Astrocyte of the spinal cord (primary cell): ENCODE measurements at regions not wholly inside any gene's neighbourhood (a gene's known extent, or its start where the extent isn't known, plus 50 kb on each side); places are given as distances from the start of the nearest gene placed in this dataset.

Experiments used
- DNase-seq: peaks from one replicate; pipeline ENCODE4 v3.0.0; 2011; ENCODE audit warnings: low read depth, low spot score
- H3K4me3 ChIP-seq: 2 replicates; pipeline ENCODE4 v1.5.1; 2011; ENCODE audit warnings: low read depth, mild to moderate bottlenecking, low read length, moderate library complexity
- in situ Hi-C: cut with HindIII; loops from 2 replicates; pipeline ENCODE4 v1.10.0; 2017; ENCODE audit warnings: low sequenced_read_pairs
- TF ChIP-seq, protein P1 (sequence below): IDR thresholded peaks from 2 replicates; pipeline ENCODE4 v1.5.1; 2012; ENCODE audit warnings: low read depth, mild to moderate bottlenecking, low read length, inconsistent platforms

GRCh38 chr10:3417096-3417495, 244.5 kb upstream of the PITRM1 start:
- TF ChIP-seq, protein P1, sequence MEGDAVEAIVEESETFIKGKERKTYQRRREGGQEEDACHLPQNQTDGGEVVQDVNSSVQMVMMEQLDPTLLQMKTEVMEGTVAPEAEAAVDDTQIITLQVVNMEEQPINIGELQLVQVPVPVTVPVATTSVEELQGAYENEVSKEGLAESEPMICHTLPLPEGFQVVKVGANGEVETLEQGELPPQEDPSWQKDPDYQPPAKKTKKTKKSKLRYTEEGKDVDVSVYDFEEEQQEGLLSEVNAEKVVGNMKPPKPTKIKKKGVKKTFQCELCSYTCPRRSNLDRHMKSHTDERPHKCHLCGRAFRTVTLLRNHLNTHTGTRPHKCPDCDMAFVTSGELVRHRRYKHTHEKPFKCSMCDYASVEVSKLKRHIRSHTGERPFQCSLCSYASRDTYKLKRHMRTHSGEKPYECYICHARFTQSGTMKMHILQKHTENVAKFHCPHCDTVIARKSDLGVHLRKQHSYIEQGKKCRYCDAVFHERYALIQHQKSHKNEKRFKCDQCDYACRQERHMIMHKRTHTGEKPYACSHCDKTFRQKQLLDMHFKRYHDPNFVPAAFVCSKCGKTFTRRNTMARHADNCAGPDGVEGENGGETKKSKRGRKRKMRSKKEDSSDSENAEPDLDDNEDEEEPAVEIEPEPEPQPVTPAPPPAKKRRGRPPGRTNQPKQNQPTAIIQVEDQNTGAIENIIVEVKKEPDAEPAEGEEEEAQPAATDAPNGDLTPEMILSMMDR: no peak
- no peak overlapping the region for H3K4me3 ChIP-seq
- no peak for DNase-seq
- in situ Hi-C loops: no loop called here

GRCh38 chr10:3415878-3416605, 243.5 kb upstream of the PITRM1 start:
- TF ChIP-seq, protein P1: no peak
- in situ Hi-C loops: no loop called here
- no peak for DNase-seq
- no peak overlapping the region for H3K4me3 ChIP-seq

DNA sequence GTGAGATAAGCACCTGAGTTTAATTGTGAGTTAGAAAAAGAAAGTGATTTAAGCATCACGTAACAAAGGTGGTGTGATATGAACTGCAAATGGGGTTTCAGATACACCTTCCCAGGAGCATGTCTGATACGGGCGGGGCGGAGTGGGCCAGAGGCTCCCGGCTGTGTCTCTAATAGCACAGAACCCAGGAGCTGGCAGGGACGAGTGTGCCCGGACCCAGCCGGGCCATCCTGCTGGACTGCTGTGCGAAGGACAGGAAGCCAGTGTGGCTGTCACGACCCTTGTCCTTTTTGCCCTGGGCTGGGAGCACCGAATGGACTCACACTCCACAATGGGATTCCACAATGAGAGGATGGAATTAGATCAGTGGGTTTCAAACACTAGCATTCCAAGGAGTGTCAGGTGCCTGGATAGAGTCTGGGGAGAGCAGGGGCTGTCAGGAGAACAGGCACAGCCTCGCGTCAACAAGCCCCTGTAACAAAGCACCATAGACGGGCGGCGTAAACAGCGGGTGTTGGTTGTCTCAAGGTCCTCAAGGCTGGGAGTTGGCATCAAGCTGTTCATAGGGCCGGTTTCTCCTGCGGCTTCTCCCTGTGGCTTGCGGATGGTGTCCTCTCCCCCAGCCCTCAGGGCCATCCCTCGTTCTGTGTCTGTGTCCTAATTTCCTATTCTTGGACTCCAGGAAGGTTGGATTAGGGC, 242.6 kb upstream of the PITRM1 start:
- no peak for DNase-seq
- H3K4me3 ChIP-seq: no peak overlapping the region
- in situ Hi-C loops: no loop called here
- TF ChIP-seq, protein P1: no peak

GRCh38 chr10:3414667-3415023, 242.1 kb upstream of the PITRM1 start:
- in situ Hi-C loops: no loop called here
- DNase-seq: no peak
- TF ChIP-seq, protein P1: no peak
- no peak overlapping the region for H3K4me3 ChIP-seq

GRCh38 chr10:3413937-3414666, 241.5 kb upstream of the PITRM1 start:
- in situ Hi-C loops: no loop called here

DNA sequence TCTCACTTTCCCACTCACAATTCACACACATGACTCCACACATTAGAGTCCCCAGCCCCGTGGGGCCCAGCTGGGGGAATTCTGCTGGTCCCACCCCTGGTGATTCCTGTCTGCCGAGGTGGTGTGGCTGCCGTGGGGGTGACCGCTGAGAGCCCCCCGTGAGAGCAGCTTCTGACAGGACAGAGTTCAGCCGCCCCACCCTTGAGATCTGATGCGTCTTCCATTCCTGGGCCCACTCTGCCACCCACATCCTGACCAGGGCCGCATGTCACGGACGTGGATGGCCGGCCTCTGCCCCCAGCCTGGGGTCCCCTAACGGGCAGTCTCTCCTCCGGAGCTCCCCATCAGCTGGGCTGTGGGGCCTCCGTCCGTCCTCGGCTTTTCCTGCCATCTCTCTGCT, 240.1 kb upstream of the PITRM1 start:
- in situ Hi-C loops: no loop called here

More at GRCh38 chr10:3413937-3414666, 241.5 kb upstream of the PITRM1 start:
- TF ChIP-seq, protein P1: no peak
- no peak for DNase-seq
- H3K4me3 ChIP-seq: no peak overlapping the region

More for the DNA sequence above, 240.1 kb upstream of the PITRM1 start:
- H3K4me3 ChIP-seq: no peak overlapping the region
- TF ChIP-seq, protein P1: no peak
- no peak for DNase-seq
